Coronary artery (tissue), 2 donors: ENCODE measurements at regions not wholly inside any gene's neighbourhood (a gene's known extent, or its start where the extent isn't known, plus 50 kb on each side); places are given as distances from the start of the nearest gene placed in this dataset.
"Not testable (repeated sequence)": the region's sequence is repeated elsewhere in the genome, so short reads cannot be mapped to it uniquely, and the experiment has no call there.

Experiments
- DNase-seq: peaks from one replicate; pipeline ENCODE4 v3.0.0-alpha.2; 2017; ENCODE audit warnings: low spot score
- H3K27ac ChIP-seq, 2 donors: fragments of 200-600 bp; sonication (generic); one replicate each; pipeline ENCODE4 v1.5.1; 2016 to 2019
- H3K4me3 ChIP-seq: fragments of 200-600 bp; sonication (generic); 2 replicates; pipeline ENCODE4 v1.5.1; 2016; ENCODE audit warnings: mild to moderate bottlenecking, moderate library complexity
- CTCF ChIP-seq: fragments of 200-600 bp; sonication (generic); IDR thresholded peaks from one replicate; pipeline ENCODE4 v1.5.1; 2019; ENCODE audit warnings: antibody characterized with exemption

- TF ChIP-seq CTCF, result no peak
- DNase-seq, result no peak
- H3K27ac ChIP-seq, result no peak overlapping the region
- no peak overlapping the region for H3K4me3 ChIP-seq
Observed at GRCh38 chr16:48029768-48030167, 126.0 kb downstream of the ABCC12 start.

GRCh38 chr16:48025359-48025758 is 130.4 kb downstream of the ABCC12 start:
- no peak for DNase-seq
- H3K27ac ChIP-seq, result no peak overlapping the region
- H3K4me3 ChIP-seq, result no peak overlapping the region
- no peak for TF ChIP-seq CTCF

GRCh38 chr16:48024042-48024441 is 131.8 kb downstream of the ABCC12 start:
- DNase-seq, result no peak
- H3K27ac ChIP-seq, result no peak overlapping the region
- no peak for TF ChIP-seq CTCF
- no peak overlapping the region for H3K4me3 ChIP-seq

- TF ChIP-seq CTCF, result no peak
- Histone ChIP-seq H3K27ac (no peak overlapping the region), H3K4me3 (no peak overlapping the region)
- no peak for DNase-seq
Observed at GRCh38 chr16:48022496-48022895, 133.3 kb downstream of the ABCC12 start.

- not testable (repeated sequence) for H3K4me3 ChIP-seq, DNase-seq, H3K27ac ChIP-seq
Observed at GRCh38 chr16:48020617-48021016, 135.2 kb downstream of the ABCC12 start.

- no peak for TF ChIP-seq CTCF
- Histone ChIP-seq H3K27ac (no peak overlapping the region), H3K4me3 (no peak overlapping the region)
- no peak for DNase-seq
Observed at GRCh38 chr16:48014349-48015135, 141.3 kb downstream of the ABCC12 start.

GRCh38 chr16:48013491-48013901 is 142.3 kb downstream of the ABCC12 start:
- Histone ChIP-seq H3K4me3 (no peak overlapping the region), H3K27ac (no peak overlapping the region)
- TF ChIP-seq CTCF, result no peak
- no peak for DNase-seq
